Lower lobe of right lung (tissue), 2 donors: ENCODE measurements at regions not wholly inside any gene's neighbourhood (a gene's known extent, or its start where the extent isn't known, plus 50 kb on each side); places are given as distances from the start of the nearest gene placed in this dataset.

Experiments
- ATAC-seq, 2 donors: fragments of 200-7000 bp; cut with Tn5 transposase; one replicate each; pipeline ENCODE4 v1.9.1; 2020 to 2022; ENCODE audit warnings: mild to moderate bottlenecking in 2 of 2, moderate library complexity in 2 of 2
- DNase-seq: peaks from one replicate; pipeline ENCODE4 v3.0.0-alpha.2; 2020
- H3K27ac ChIP-seq: fragments of 200-600 bp; one replicate; pipeline ENCODE4 v1.8.0; 2022
- H3K27me3 ChIP-seq: fragments of 200-600 bp; one replicate; pipeline ENCODE4 v1.8.0; 2022; ENCODE audit warnings: low read depth
- H3K36me3 ChIP-seq: fragments of 200-600 bp; one replicate; pipeline ENCODE4 v1.8.0; 2022; ENCODE audit warnings: mild to moderate bottlenecking
- H3K4me1 ChIP-seq: fragments of 200-600 bp; one replicate; pipeline ENCODE4 v1.8.0; 2022
- H3K4me3 ChIP-seq: fragments of 200-600 bp; one replicate; pipeline ENCODE4 v1.8.0; 2022; ENCODE audit warnings: mild to moderate bottlenecking
- H3K9me3 ChIP-seq: fragments of 200-600 bp; one replicate; pipeline ENCODE4 v1.8.0; 2022
- CTCF ChIP-seq: fragments of 200-600 bp; IDR thresholded peaks from one replicate; pipeline ENCODE4 v1.8.0; 2022; ENCODE audit warnings: antibody characterized with exemption, mild to moderate bottlenecking
- intact Hi-C: fragments of 100-400 bp; cut with DNase I; formaldehyde crosslinking; loops from one replicate; pipeline ENCODE4 v1.11.0; 2022
- donor health status: DM: no; HTN: yes; CAD: no; lungs with severe emphysema.

- Histone ChIP-seq H3K4me3 (no peak overlapping the region), H3K36me3 (no peaks in the 10 kb centered on the region), H3K27ac (no peak overlapping the region), H3K4me1 (no peaks in the 10 kb centered on the region), H3K9me3 (no peaks in the 10 kb centered on the region), H3K27me3 (no peaks in the 10 kb centered on the region)
- intact Hi-C loops: no loop called here
- no peak for TF ChIP-seq CTCF
- DNase-seq (no peak), ATAC-seq (no peak)
Measured at GRCh38 chr2:167833294-167833693, 414.1 kb downstream of the STK39 start.

GRCh38 chr2:167832868-167833287 is 414.5 kb downstream of the STK39 start:
- no peak for DNase-seq
- Histone ChIP-seq H3K27ac (no peak overlapping the region), H3K27me3 (no peaks in the 10 kb centered on the region), H3K36me3 (no peaks in the 10 kb centered on the region), H3K4me3 (no peak overlapping the region), H3K4me1 (no peaks in the 10 kb centered on the region), H3K9me3 (no peaks in the 10 kb centered on the region)
- no peak for TF ChIP-seq CTCF
- intact Hi-C loops: no loop called here
- no peak for ATAC-seq

GRCh38 chr2:167827352-167828097 is 419.9 kb downstream of the STK39 start:
- H3K27me3 ChIP-seq: no peaks in the 10 kb centered on the region
- no peaks in the 10 kb centered on the region for H3K4me1 ChIP-seq
- intact Hi-C loops: no loop called here
- H3K9me3 ChIP-seq: no peaks in the 10 kb centered on the region
- H3K4me3 ChIP-seq: no peak overlapping the region
- TF ChIP-seq CTCF: no peak
- DNase-seq (no peak), ATAC-seq (peak; percentile 74 to 77)
- no peaks in the 10 kb centered on the region for H3K36me3 ChIP-seq
- H3K27ac ChIP-seq: no peak overlapping the region

- no peak for ATAC-seq
- Histone ChIP-seq H3K27ac (no peak overlapping the region), H3K36me3 (no peaks in the 10 kb centered on the region), H3K27me3 (no peaks in the 10 kb centered on the region), H3K4me3 (no peak overlapping the region), H3K9me3 (no peaks in the 10 kb centered on the region), H3K4me1 (no peaks in the 10 kb centered on the region)
- intact Hi-C loops: no loop called here
- DNase-seq: no peak
- no peak for TF ChIP-seq CTCF
Measured at GRCh38 chr2:167826906-167827305, 420.5 kb downstream of the STK39 start.

GRCh38 chr2:167825664-167826063 is 421.7 kb downstream of the STK39 start:
- ATAC-seq: no peak
- Histone ChIP-seq H3K4me1 (no peaks in the 10 kb centered on the region), H3K27me3 (no peaks in the 10 kb centered on the region), H3K27ac (no peak overlapping the region), H3K4me3 (no peak overlapping the region), H3K36me3 (no peaks in the 10 kb centered on the region), H3K9me3 (no peaks in the 10 kb centered on the region)
- intact Hi-C loops: no loop called here
- no peak for TF ChIP-seq CTCF
- no peak for DNase-seq
